NCI-H2196 treated with DMSO at 0.1 percent for 48 hours (cell line): ENCODE measurements at regions not wholly inside any gene's neighbourhood (a gene's known extent, or its start where the extent isn't known, plus 50 kb on each side); places are given as distances from the start of the nearest gene placed in this dataset.
A peak's percentile ranks its signal among the peaks of the same experiment; 100 is the strongest.

Source experiments
- DNase-seq: peaks from one replicate; lab custom pipeline; 2025; ENCODE audit not compliant: unreplicated experiment; lab: John Stamatoyannopoulos, UW

- no peak for DNase-seq
Observed at GRCh38 chr20:22506827-22507226, 77.5 kb downstream of the FOXA2 start.

GRCh38 chr20:22504829-22505377 is 79.5 kb downstream of the FOXA2 start:
- DNase-seq, result no peak

GRCh38 chr20:22503577-22503976 is 80.8 kb downstream of the FOXA2 start:
- no peak for DNase-seq

- no peak for DNase-seq
Observed at GRCh38 chr20:22502731-22503191, 81.6 kb downstream of the FOXA2 start.

- no peak for DNase-seq
Observed at GRCh38 chr20:22501566-22502344, 82.6 kb downstream of the FOXA2 start.

- no peak for DNase-seq
Observed at GRCh38 chr20:22501034-22501433, 83.3 kb downstream of the FOXA2 start.

- peak; percentile 81 for DNase-seq
Observed at GRCh38 chr20:22499515-22500166, 84.7 kb downstream of the FOXA2 start.

- DNase-seq, result no peak
Observed at GRCh38 chr20:22496817-22497216, 87.6 kb downstream of the FOXA2 start.

GRCh38 chr20:22495789-22496188 is 88.6 kb downstream of the FOXA2 start:
- DNase-seq, result no peak

- no peak for DNase-seq
Observed at GRCh38 chr20:22495172-22495571, 89.2 kb downstream of the FOXA2 start.

GRCh38 chr20:22492497-22492896 is 91.9 kb downstream of the FOXA2 start:
- no peak for DNase-seq

GRCh38 chr20:22491194-22491505 is 93.2 kb downstream of the FOXA2 start:
- no peak for DNase-seq

- peak; percentile 56 for DNase-seq
Observed at GRCh38 chr20:22490287-22491193, 93.8 kb downstream of the FOXA2 start.

- DNase-seq, result no peak
Observed at GRCh38 chr20:22489626-22490286, 94.6 kb downstream of the FOXA2 start.

- no peak for DNase-seq
Observed at GRCh38 chr20:22480336-22480735, 104.0 kb downstream of the FOXA2 start.

GRCh38 chr20:22475662-22476061 is 108.7 kb downstream of the FOXA2 start:
- no peak for DNase-seq

- DNase-seq, result no peak
Observed at GRCh38 chr20:22474224-22474623, 110.1 kb downstream of the FOXA2 start.

GRCh38 chr20:22473293-22473692 is 111.1 kb downstream of the FOXA2 start:
- no peak for DNase-seq

GRCh38 chr20:22472447-22473100 is 111.8 kb downstream of the FOXA2 start:
- DNase-seq, result no peak

GRCh38 chr20:22471156-22471836 is 113.1 kb downstream of the FOXA2 start:
- no peak for DNase-seq
